ENCODE measurements at regions not wholly inside any gene's neighbourhood (a gene's known extent, or its start where the extent isn't known, plus 50 kb on each side); places are given as distances from the start of the nearest gene placed in this dataset.
"Not testable (repeated sequence)": the region's sequence is repeated elsewhere in the genome, so short reads cannot be mapped to it uniquely, and the experiment has no call there.

GRCh38 chr3:125684199-125684598, 88.9 kb upstream of the OSBPL11 start:
- peak; percentile 36 to 53 for TF ChIP-seq CTCF (conservative IDR thresholded peaks at IDR 0.05 in 1 of 2, IDR thresholded peaks at IDR 0.05 in 1 of 2; ENCODE audit: low read depth in 1 of 2, low read length in 2 of 2)
- TF ChIP-seq EZH2 (IDR thresholded peaks at IDR 0.05; ENCODE audit: low read length, missing control alignments): no peak
- no peaks in the 10 kb centered on the region for H3K9me3 ChIP-seq (ENCODE audit: control insufficient read depth, insufficient read depth, low read depth, low read length)
- DNase-seq (ENCODE audit: low read depth in 2 of 2): peak; percentile 5 to 81
- H3K27ac ChIP-seq (ENCODE audit: insufficient read depth, low read length): no peak overlapping the region
- H2AFZ ChIP-seq (ENCODE audit: low read length): no peak overlapping the region
- no peaks in the 10 kb centered on the region for H3K79me2 ChIP-seq (ENCODE audit: control insufficient read depth, insufficient read depth, low read length)
- no peaks in the 10 kb centered on the region for H3K4me1 ChIP-seq (ENCODE audit: control insufficient read depth, extremely low read depth, insufficient read depth, low read length)
- H3K9ac ChIP-seq (ENCODE audit: insufficient read depth, low read length): no peak overlapping the region
- no peaks in the 10 kb centered on the region for H3K27me3 ChIP-seq (ENCODE audit: control insufficient read depth, insufficient read depth, low read length)
- H4K20me1 ChIP-seq (ENCODE audit: control insufficient read depth, extremely low read depth, insufficient read depth, low read length): no peaks in the 10 kb centered on the region
- no peak overlapping the region for H3K4me2 ChIP-seq (ENCODE audit: extremely low read depth, insufficient read depth, low read length)
- no peaks in the 10 kb centered on the region for H3K36me3 ChIP-seq (ENCODE audit: control insufficient read depth, insufficient read depth, low read length)
- H3K4me3 ChIP-seq (replicated peaks in 1 of 4; ENCODE audit: control extremely low read depth in 1 of 4, insufficient read depth in 1 of 4, low read depth in 3 of 4, low read length in 4 of 4): no peak overlapping the region

GRCh38 chr3:125685741-125686140, 90.4 kb upstream of the OSBPL11 start:
- H3K27me3 ChIP-seq (ENCODE audit: control insufficient read depth, insufficient read depth, low read length); H3K9me3 ChIP-seq (ENCODE audit: control insufficient read depth, insufficient read depth, low read depth, low read length); H3K4me2 ChIP-seq (ENCODE audit: extremely low read depth, insufficient read depth, low read length); H3K4me3 ChIP-seq (replicated peaks in 1 of 4; ENCODE audit: control extremely low read depth in 1 of 4, insufficient read depth in 1 of 4, low read depth in 3 of 4, low read length in 4 of 4); H3K4me1 ChIP-seq (ENCODE audit: control insufficient read depth, extremely low read depth, insufficient read depth, low read length); H3K36me3 ChIP-seq (ENCODE audit: control insufficient read depth, insufficient read depth, low read length); H4K20me1 ChIP-seq (ENCODE audit: control insufficient read depth, extremely low read depth, insufficient read depth, low read length); H3K27ac ChIP-seq (ENCODE audit: insufficient read depth, low read length); H3K79me2 ChIP-seq (ENCODE audit: control insufficient read depth, insufficient read depth, low read length); H2AFZ ChIP-seq (ENCODE audit: low read length); H3K9ac ChIP-seq (ENCODE audit: insufficient read depth, low read length): not testable (repeated sequence)
- DNase-seq (ENCODE audit: low read depth in 2 of 2): peak in 1 of 2 donors; percentile 10

GRCh38 chr3:125692361-125692760, 97.1 kb upstream of the OSBPL11 start:
- DNase-seq (ENCODE audit: low read depth in 2 of 2): no peak
- H3K4me1 ChIP-seq (ENCODE audit: control insufficient read depth, extremely low read depth, insufficient read depth, low read length): no peaks in the 10 kb centered on the region
- H2AFZ ChIP-seq (ENCODE audit: low read length): no peak overlapping the region
- H3K4me3 ChIP-seq (replicated peaks in 1 of 4; ENCODE audit: control extremely low read depth in 1 of 4, insufficient read depth in 1 of 4, low read depth in 3 of 4, low read length in 4 of 4): no peak overlapping the region
- no peaks in the 10 kb centered on the region for H4K20me1 ChIP-seq (ENCODE audit: control insufficient read depth, extremely low read depth, insufficient read depth, low read length)
- no peaks in the 10 kb centered on the region for H3K36me3 ChIP-seq (ENCODE audit: control insufficient read depth, insufficient read depth, low read length)
- no peaks in the 10 kb centered on the region for H3K9me3 ChIP-seq (ENCODE audit: control insufficient read depth, insufficient read depth, low read depth, low read length)
- no peak for TF ChIP-seq EZH2 (IDR thresholded peaks at IDR 0.05; ENCODE audit: low read length, missing control alignments)
- TF ChIP-seq CTCF (conservative IDR thresholded peaks at IDR 0.05 in 1 of 2, IDR thresholded peaks at IDR 0.05 in 1 of 2; ENCODE audit: low read depth in 1 of 2, low read length in 2 of 2): no peak
- no peak overlapping the region for H3K9ac ChIP-seq (ENCODE audit: insufficient read depth, low read length)
- H3K27me3 ChIP-seq (ENCODE audit: control insufficient read depth, insufficient read depth, low read length): no peaks in the 10 kb centered on the region
- H3K27ac ChIP-seq (ENCODE audit: insufficient read depth, low read length): no peak overlapping the region
- H3K4me2 ChIP-seq (ENCODE audit: extremely low read depth, insufficient read depth, low read length): no peak overlapping the region
- no peaks in the 10 kb centered on the region for H3K79me2 ChIP-seq (ENCODE audit: control insufficient read depth, insufficient read depth, low read length)
